HG03066 (cell line): ENCODE measurements at regions not wholly inside any gene's neighbourhood (a gene's known extent, or its start where the extent isn't known, plus 50 kb on each side); places are given as distances from the start of the nearest gene placed in this dataset.
"Not testable (repeated sequence)": the region's sequence is repeated elsewhere in the genome, so short reads cannot be mapped to it uniquely, and the experiment has no call there.

Source experiments
- ATAC-seq: cut with Tn5 transposase; IDR thresholded peaks from one replicate; pipeline ENCODE4 v1.9.1; 2021; ENCODE audit warnings: low read depth; ENCODE audit not compliant: unreplicated experiment

- no peak for ATAC-seq
These were observed 88.4 kb upstream of the CIBAR2 start for GRCh38 chr16:85200471-85201278.

- ATAC-seq: no peak
These were observed 89.3 kb upstream of the CIBAR2 start for GRCh38 chr16:85201574-85201973.

- ATAC-seq: no peak
These were observed 89.9 kb upstream of the CIBAR2 start for GRCh38 chr16:85202051-85202601.

- no peak for ATAC-seq
These were observed 90.6 kb upstream of the CIBAR2 start for GRCh38 chr16:85202631-85203461.

- ATAC-seq: no peak
These were observed 91.2 kb upstream of the CIBAR2 start for GRCh38 chr16:85203462-85203813.

- no peak for ATAC-seq
These were observed 92.2 kb upstream of the CIBAR2 start for GRCh38 chr16:85204242-85205010.

- not testable (repeated sequence) for ATAC-seq
These were observed 93.0 kb upstream of the CIBAR2 start for GRCh38 chr16:85205257-85205656.

- no peak for ATAC-seq
These were observed 93.6 kb upstream of the CIBAR2 start for GRCh38 chr16:85205747-85206471.

- no peak for ATAC-seq
These were observed 94.4 kb upstream of the CIBAR2 start for GRCh38 chr16:85206472-85207356.

- no peak for ATAC-seq
These were observed 95.2 kb upstream of the CIBAR2 start for GRCh38 chr16:85207357-85207921.

GRCh38 chr16:85208181-85208580 is 95.9 kb upstream of the CIBAR2 start:
- no peak for ATAC-seq

- no peak for ATAC-seq
These were observed 96.6 kb upstream of the CIBAR2 start for GRCh38 chr16:85208643-85209520.

GRCh38 chr16:85209526-85210121 is 97.4 kb upstream of the CIBAR2 start:
- no peak for ATAC-seq

GRCh38 chr16:85210423-85211169 is 98.3 kb upstream of the CIBAR2 start:
- ATAC-seq: no peak

- no peak for ATAC-seq
These were observed 99.1 kb upstream of the CIBAR2 start for GRCh38 chr16:85211271-85211801.

GRCh38 chr16:85213926-85214675 is 101.8 kb upstream of the CIBAR2 start:
- no peak for ATAC-seq
